ENCODE measurements at regions not wholly inside any gene's neighbourhood (a gene's known extent, or its start where the extent isn't known, plus 50 kb on each side); places are given as distances from the start of the nearest gene placed in this dataset.

GRCh38 chr5:119785057-119785456 lies 155.7 kb downstream of the FAM170A start:
- H2AFZ ChIP-seq (ENCODE audit: insufficient read depth, low read depth, low read length, poor library complexity, severe bottlenecking) = no peak overlapping the region
- H3K36me3 ChIP-seq (replicated peaks in 1 of 2; ENCODE audit: control extremely low read depth in 1 of 2, control insufficient read depth in 1 of 2, extremely low read depth in 1 of 2, insufficient read depth in 2 of 2, low read length in 1 of 2) = no peaks in the 10 kb centered on the region
- no peaks in the 10 kb centered on the region for H3K79me2 ChIP-seq (ENCODE audit: control insufficient read depth, insufficient read depth, low read length)
- Mint-ChIP-seq H3K27me3 (peaks cover 7% of the 10 kb centered on the region), H3K27ac (no peak overlapping the region), H3K4me1 (no peaks in the 10 kb centered on the region), H3K9me3 (ENCODE audit: insufficient read depth) (no peaks in the 10 kb centered on the region), H3K4me3 (no peak overlapping the region)
- H3K27ac ChIP-seq (ENCODE audit: low read length in 2 of 2) = no peak overlapping the region
- ChIA-PET POLR2A (no interaction called here), CTCF (no interaction called here)
- H4K20me1 ChIP-seq (ENCODE audit: control insufficient read depth, insufficient read depth, low read length, poor library complexity, severe bottlenecking) = no peaks in the 10 kb centered on the region
- H3K27me3 ChIP-seq (replicated peaks in 1 of 4; ENCODE audit: control extremely low read depth in 1 of 4, control insufficient read depth in 3 of 4, insufficient read depth in 4 of 4, low read length in 3 of 4) = no peaks in the 10 kb centered on the region
- no peak for ATAC-seq (ENCODE audit: low read depth)
- peaks cover 0 to 4% (median 0%) of the 10 kb centered on the region in 3 donors for H3K9me3 ChIP-seq (ENCODE audit: control extremely low read depth in 1 of 3, control insufficient read depth in 2 of 3, insufficient read depth in 1 of 3, low read length in 2 of 3)
- DNase-seq = no peak
- no peak overlapping the region for H3K9ac ChIP-seq (ENCODE audit: low read length)
- TF ChIP-seq CTCF (IDR thresholded peaks at IDR 0.05) (no peak), EZH2 (IDR thresholded peaks at IDR 0.05; ENCODE audit: borderline replicate concordance, insufficient read depth, low read depth, low read length, poor library complexity, severe bottlenecking) (no peak)
- intact Hi-C loops (cut with micrococcal nuclease) = no loop called here
- no peak overlapping the region for H3K4me2 ChIP-seq (replicated peaks; ENCODE audit: low read depth, low read length, poor library complexity, severe bottlenecking)
- no peaks in the 10 kb centered on the region for H3K4me1 ChIP-seq (ENCODE audit: control insufficient read depth in 2 of 2, insufficient read depth in 2 of 2, low read length in 2 of 2)
- no peak overlapping the region for H3K4me3 ChIP-seq (ENCODE audit: control extremely low read depth in 1 of 5, extremely low read depth in 1 of 5, insufficient read depth in 1 of 5, low read depth in 2 of 5, low read length in 4 of 5)

GRCh38 chr5:119789406-119790117 lies 160.2 kb downstream of the FAM170A start:
- no peak overlapping the region for H3K27ac ChIP-seq (ENCODE audit: low read length in 2 of 2)
- H3K4me1 Mint-ChIP-seq = no peaks in the 10 kb centered on the region
- H4K20me1 ChIP-seq (ENCODE audit: control insufficient read depth, insufficient read depth, low read length, poor library complexity, severe bottlenecking) = no peaks in the 10 kb centered on the region
- no peaks in the 10 kb centered on the region for H3K9me3 Mint-ChIP-seq (ENCODE audit: insufficient read depth)
- H3K4me2 ChIP-seq (replicated peaks; ENCODE audit: low read depth, low read length, poor library complexity, severe bottlenecking) = no peak overlapping the region
- no peaks in the 10 kb centered on the region for H3K79me2 ChIP-seq (ENCODE audit: control insufficient read depth, insufficient read depth, low read length)
- intact Hi-C loops (cut with micrococcal nuclease) = no loop called here
- H3K27me3 ChIP-seq (replicated peaks in 1 of 4; ENCODE audit: control extremely low read depth in 1 of 4, control insufficient read depth in 3 of 4, insufficient read depth in 4 of 4, low read length in 3 of 4) = no peaks in the 10 kb centered on the region
- ATAC-seq (ENCODE audit: low read depth) (no peak), DNase-seq (no peak)
- no peak for TF ChIP-seq EZH2 (IDR thresholded peaks at IDR 0.05; ENCODE audit: borderline replicate concordance, insufficient read depth, low read depth, low read length, poor library complexity, severe bottlenecking)
- TF ChIP-seq CTCF (IDR thresholded peaks at IDR 0.05) = no peak
- ChIA-PET CTCF (no interaction called here), POLR2A (no interaction called here)
- H3K4me3 Mint-ChIP-seq = no peak overlapping the region
- no peaks in the 10 kb centered on the region for H3K9me3 ChIP-seq (ENCODE audit: control extremely low read depth in 1 of 3, control insufficient read depth in 2 of 3, insufficient read depth in 1 of 3, low read length in 2 of 3)
- H2AFZ ChIP-seq (ENCODE audit: insufficient read depth, low read depth, low read length, poor library complexity, severe bottlenecking) = no peak overlapping the region
- H3K4me3 ChIP-seq (ENCODE audit: control extremely low read depth in 1 of 5, extremely low read depth in 1 of 5, insufficient read depth in 1 of 5, low read depth in 2 of 5, low read length in 4 of 5) = no peak overlapping the region
- no peaks in the 10 kb centered on the region for H3K4me1 ChIP-seq (ENCODE audit: control insufficient read depth in 2 of 2, insufficient read depth in 2 of 2, low read length in 2 of 2)
- H3K27me3 Mint-ChIP-seq = peaks cover 10% of the 10 kb centered on the region
- H3K9ac ChIP-seq (ENCODE audit: low read length) = no peak overlapping the region
- H3K36me3 ChIP-seq (replicated peaks in 1 of 2; ENCODE audit: control extremely low read depth in 1 of 2, control insufficient read depth in 1 of 2, extremely low read depth in 1 of 2, insufficient read depth in 2 of 2, low read length in 1 of 2) = no peaks in the 10 kb centered on the region
- 43% methylated on average over 1 of the region's 2 CpGs for WGBS (ENCODE audit: insufficient coverage)
- no peak overlapping the region for H3K27ac Mint-ChIP-seq

All from B cell (primary cell).